ENCODE measurements at regions not wholly inside any gene's neighbourhood (a gene's known extent, or its start where the extent isn't known, plus 50 kb on each side); places are given as distances from the start of the nearest gene placed in this dataset.

- TF ChIP-seq RERE (CRISPR knock-in tag; IDR thresholded peaks at IDR 0.05; ENCODE audit: borderline replicate concordance) (no peak), ZMIZ1 (IDR thresholded peaks at IDR 0.05; ENCODE audit: low read depth in 2 of 2, low read length in 2 of 2) (no peak), ZNF518B (CRISPR knock-in tag; IDR thresholded peaks at IDR 0.05) (no peak), HNRNPH1 (optimal IDR thresholded peaks at IDR 0.05; ENCODE audit: low read depth, low read length) (no peak), ZNF75A (CRISPR knock-in tag; IDR thresholded peaks at IDR 0.05) (peak; percentile 38; the same call in 1 of the 2 replicates), POLR2AphosphoS2 (IDR thresholded peaks at IDR 0.05; ENCODE audit: low read length) (no peak), ZNF282 (CRISPR knock-in tag; IDR thresholded peaks at IDR 0.05) (no peak), ATF4 (CRISPR knock-in tag; IDR thresholded peaks at IDR 0.05) (peak; percentile 74; the same call in 1 of the 2 replicates), THAP7 (CRISPR knock-in tag; IDR thresholded peaks at IDR 0.05) (no peak)
These were observed 70.2 kb upstream of the CD93 start (continued) for GRCh38 chr20:23156170-23156841.
